ENCODE measurements at regions not wholly inside any gene's neighbourhood (a gene's known extent, or its start where the extent isn't known, plus 50 kb on each side); places are given as distances from the start of the nearest gene placed in this dataset.

GRCh38 chr4:4727536-4727935 is 131.9 kb upstream of the MSX1 start:
- TF ChIP-seq JUNB (IDR thresholded peaks at IDR 0.05): no peak
- TF ChIP-seq ZBTB11 (CRISPR knock-in tag; IDR thresholded peaks at IDR 0.05): no peak
- TF ChIP-seq POLR2AphosphoS5 (IDR thresholded peaks at IDR 0.05; ENCODE audit: low read length): no peak
- no peak for TF ChIP-seq SRF (IDR thresholded peaks at IDR 0.05; ENCODE audit: low read depth in 2 of 2, low read length in 2 of 2)
- no peak for TF ChIP-seq REST (IDR thresholded peaks at IDR 0.05; ENCODE audit: low read depth, low read length)

Data from GM12878 (cell line).